SK-N-SH (cell line): ENCODE measurements at regions not wholly inside any gene's neighbourhood (a gene's known extent, or its start where the extent isn't known, plus 50 kb on each side); places are given as distances from the start of the nearest gene placed in this dataset.

ENCODE experiments used
- CTCF ChIP-seq: fragments of 200-600 bp; sonication (generic); IDR thresholded peaks from 2 replicates; pipeline ENCODE4 v1.6.1; 2017; ENCODE audit warnings: antibody characterized with exemption, mild to moderate bottlenecking, moderate library complexity
- EP300 ChIP-seq, 2 experiments: IDR thresholded peaks; 2 replicates each; pipeline versions ENCODE4 v1.4.0 to v1.6.1; 2012; ENCODE audit warnings: borderline replicate concordance in 1 of 2, low read depth in 1 of 2, low read length in 1 of 2
- EZH2phosphoT487 ChIP-seq: fragments of 200-600 bp; sonication (generic); IDR thresholded peaks from 2 replicates; pipeline ENCODE4 v1.6.1; 2017; ENCODE audit warnings: low read depth, mixed run types, mild to moderate bottlenecking, antibody characterized with exemption, moderate library complexity, borderline replicate concordance
- GATA2 ChIP-seq: sonication (generic); formaldehyde crosslinking; IDR thresholded peaks from 2 replicates; pipeline ENCODE4 v1.5.0; 2020; ENCODE audit warnings: mild to moderate bottlenecking, missing genetic modification reagents
- MAX ChIP-seq: IDR thresholded peaks from 2 replicates; pipeline ENCODE4 v1.4.0; 2012; ENCODE audit warnings: low read depth
- MXI1 ChIP-seq: IDR thresholded peaks from 2 replicates; pipeline ENCODE4 v1.6.1; 2012; ENCODE audit warnings: mild to moderate bottlenecking, low read depth, low read length, improper control_type of control experiment
- NFIC ChIP-seq: IDR thresholded peaks from 2 replicates; pipeline ENCODE4 v1.4.0; 2012; ENCODE audit warnings: borderline replicate concordance
- RAD21 ChIP-seq: IDR thresholded peaks from 2 replicates; pipeline ENCODE4 v1.6.1; 2012; ENCODE audit warnings: mild to moderate bottlenecking, low read length
- REST ChIP-seq: IDR thresholded peaks from 2 replicates; pipeline ENCODE4 v1.6.1; 2012; ENCODE audit warnings: mild to moderate bottlenecking, low read depth, low read length, moderate library complexity
- TEAD4 ChIP-seq: IDR thresholded peaks from 2 replicates; pipeline ENCODE4 v1.4.0; 2012; ENCODE audit warnings: mild to moderate bottlenecking, borderline replicate concordance; ENCODE audit not compliant: insufficient read depth

- TF ChIP-seq NFIC (no peak), CTCF (no peak), TEAD4 (no peak), MAX (no peak), RAD21 (no peak), EP300 (IDR thresholded peaks at IDR 0.05; ENCODE audit: borderline replicate concordance in 1 of 2, low read depth in 1 of 2, low read length in 1 of 2) (no peak), REST (no peak), MXI1 (no peak), EZH2phosphoT487 (no peak), GATA2 (CRISPR knock-in tag) (no peak)
These were observed 797.6 kb upstream of the AADAT start for GRCh38 chr4:170887396-170887795.
